WTC11 (cell line): ENCODE measurements at regions not wholly inside any gene's neighbourhood (a gene's known extent, or its start where the extent isn't known, plus 50 kb on each side); places are given as distances from the start of the nearest gene placed in this dataset.

Experiments used
- ATAC-seq: fragments of 200-7000 bp; cut with Tn5 transposase; 2 replicates; pipeline ENCODE4 v1.10.0; 2021; ENCODE audit warnings: mild to moderate bottlenecking, moderate library complexity
- CTCF ChIA-PET: fragments of 300-600 bp; sonication (Branson Sonifier 250); formaldehyde crosslinking; loops from one replicate; lab custom pipeline; 2021; ENCODE audit warnings: antibody characterized with exemption; lab: Charles Lee
- POLR2A ChIA-PET: fragments of 350-600 bp; sonication (Branson Sonifier 250); formaldehyde crosslinking; loops from one replicate; lab custom pipeline; 2021; ENCODE audit warnings: antibody characterized with exemption; lab: Charles Lee
- DNase-seq: peaks from one replicate; pipeline ENCODE4 v3.0.0; 2021; ENCODE audit warnings: low spot score
- H3K27ac Mint-ChIP-seq: 2 replicates; pipeline ENCODE4 v1.8.0; 2021; ENCODE audit warnings: mixed read lengths
- H3K27me3 Mint-ChIP-seq: 2 replicates; pipeline ENCODE4 v1.8.0; 2021; ENCODE audit warnings: low read depth, mild to moderate bottlenecking, moderate library complexity, mixed read lengths
- H3K36me3 Mint-ChIP-seq: 2 replicates; pipeline ENCODE4 v1.8.0; 2021; ENCODE audit warnings: mixed read lengths
- H3K4me1 Mint-ChIP-seq: 2 replicates; pipeline ENCODE4 v1.8.0; 2022; ENCODE audit warnings: mixed read lengths
- H3K4me3 Mint-ChIP-seq: 2 replicates; pipeline ENCODE4 v1.8.0; 2021; ENCODE audit warnings: mild to moderate bottlenecking, moderate library complexity, mixed read lengths
- H3K9me3 Mint-ChIP-seq: 2 replicates; pipeline ENCODE4 v1.8.0; 2021; ENCODE audit warnings: mixed read lengths
- ATF2 ChIP-seq: sonication (generic); formaldehyde crosslinking; IDR thresholded peaks from 2 replicates; pipeline ENCODE4 v1.8.1; 2022; ENCODE audit warnings: low read depth, missing genetic modification reagents, borderline replicate concordance
- ATF3 ChIP-seq: sonication (generic); formaldehyde crosslinking; conservative IDR thresholded peaks from 2 replicates; pipeline ENCODE4 v1.8.1; 2022; ENCODE audit warnings: mild to moderate bottlenecking, missing genetic modification reagents
- CREM ChIP-seq: sonication (generic); formaldehyde crosslinking; IDR thresholded peaks from 2 replicates; pipeline ENCODE4 v1.8.1; 2022; ENCODE audit warnings: mild to moderate bottlenecking, missing genetic modification reagents, moderate library complexity
- ESRRA ChIP-seq: sonication (generic); formaldehyde crosslinking; IDR thresholded peaks from 2 replicates; pipeline ENCODE4 v1.8.1; 2022; ENCODE audit warnings: mild to moderate bottlenecking, missing genetic modification reagents, borderline replicate concordance
- FOXP1 ChIP-seq: sonication (generic); formaldehyde crosslinking; IDR thresholded peaks from 2 replicates; pipeline ENCODE4 v1.8.0; 2022; ENCODE audit warnings: missing genetic modification reagents, mild to moderate bottlenecking, moderate library complexity, borderline replicate concordance
- GABPB1 ChIP-seq: sonication (generic); formaldehyde crosslinking; IDR thresholded peaks from 2 replicates; pipeline ENCODE4 v1.8.1; 2023; ENCODE audit warnings: mild to moderate bottlenecking, missing genetic modification reagents
- GTF2I ChIP-seq: fragments of 250-450 bp; sonication (Bioruptor Pico); conservative IDR thresholded peaks from 2 replicates; pipeline ENCODE4 v1.4.0; 2021; ENCODE audit warnings: mild to moderate bottlenecking
- IRF2 ChIP-seq: sonication (generic); formaldehyde crosslinking; IDR thresholded peaks from 2 replicates; pipeline ENCODE4 v1.8.0; 2022; ENCODE audit warnings: low read depth, missing genetic modification reagents, borderline replicate concordance
- KAT7 ChIP-seq: sonication (generic); formaldehyde crosslinking; IDR thresholded peaks from 2 replicates; pipeline ENCODE4 v1.8.1; 2023; ENCODE audit warnings: missing genetic modification reagents, mild to moderate bottlenecking, borderline replicate concordance
- NFATC4 ChIP-seq: fragments of 250-450 bp; sonication (Bioruptor Pico); IDR thresholded peaks from 2 replicates; pipeline ENCODE4 v1.9.0; 2021; ENCODE audit warnings: mild to moderate bottlenecking
- OVOL2 ChIP-seq: fragments of 250-450 bp; sonication (Bioruptor Pico); IDR thresholded peaks from 2 replicates; pipeline ENCODE4 v1.9.0; 2021; ENCODE audit warnings: mild to moderate bottlenecking, borderline replicate concordance
- PRDM15 ChIP-seq: sonication (generic); formaldehyde crosslinking; IDR thresholded peaks from 2 replicates; pipeline ENCODE4 v1.8.0; 2022; ENCODE audit warnings: missing genetic modification reagents
- RELA ChIP-seq: sonication (generic); formaldehyde crosslinking; IDR thresholded peaks from 2 replicates; pipeline ENCODE4 v1.8.1; 2022; ENCODE audit warnings: missing genetic modification reagents, mild to moderate bottlenecking, borderline replicate concordance
- SMAD4 ChIP-seq: sonication (generic); formaldehyde crosslinking; IDR thresholded peaks from 2 replicates; pipeline ENCODE4 v1.8.0; 2022; ENCODE audit warnings: mild to moderate bottlenecking, missing genetic modification reagents
- TCF7 ChIP-seq: sonication (generic); formaldehyde crosslinking; IDR thresholded peaks from 2 replicates; pipeline ENCODE4 v1.8.0; 2022; ENCODE audit warnings: mild to moderate bottlenecking, low read depth, missing genetic modification reagents, moderate library complexity
- TEAD1 ChIP-seq: sonication (generic); formaldehyde crosslinking; IDR thresholded peaks from 2 replicates; pipeline ENCODE4 v1.8.0; 2022; ENCODE audit warnings: mild to moderate bottlenecking, missing genetic modification reagents
- TEAD4 ChIP-seq: sonication (generic); formaldehyde crosslinking; IDR thresholded peaks from 2 replicates; pipeline ENCODE4 v1.8.0; 2022; ENCODE audit warnings: mild to moderate bottlenecking, missing genetic modification reagents
- USF1 ChIP-seq: sonication (generic); formaldehyde crosslinking; IDR thresholded peaks from 2 replicates; pipeline ENCODE4 v1.8.0; 2022; ENCODE audit warnings: mild to moderate bottlenecking, missing genetic modification reagents
- ZBTB21 ChIP-seq: sonication (generic); formaldehyde crosslinking; IDR thresholded peaks from 2 replicates; pipeline ENCODE4 v1.8.1; 2023; ENCODE audit warnings: mild to moderate bottlenecking, missing genetic modification reagents, borderline replicate concordance
- ZNF219 ChIP-seq: sonication (generic); formaldehyde crosslinking; IDR thresholded peaks from 2 replicates; pipeline ENCODE4 v1.8.0; 2023; ENCODE audit warnings: missing genetic modification reagents, mild to moderate bottlenecking, borderline replicate concordance
- ZNF416 ChIP-seq: fragments of 250-450 bp; sonication (Bioruptor Pico); IDR thresholded peaks from 2 replicates; pipeline ENCODE4 v1.9.0; 2021; ENCODE audit warnings: mild to moderate bottlenecking, inconsistent platforms
- ZNF671 ChIP-seq: fragments of 250-450 bp; sonication (Bioruptor Pico); IDR thresholded peaks from 2 replicates; pipeline ENCODE4 v1.8.0; 2021; ENCODE audit warnings: mild to moderate bottlenecking
- TF ChIP-seq, protein P1 (sequence below): sonication (generic); formaldehyde crosslinking; IDR thresholded peaks from 2 replicates; pipeline ENCODE4 v1.8.1; 2023; ENCODE audit warnings: mild to moderate bottlenecking, missing genetic modification reagents, moderate library complexity
- TF ChIP-seq, protein P2 (sequence below): fragments of 250-450 bp; sonication (Bioruptor Pico); IDR thresholded peaks from 2 replicates; pipeline ENCODE4 v1.9.0; 2021; ENCODE audit warnings: mild to moderate bottlenecking
- TF ChIP-seq, protein P3 (sequence below): sonication (generic); formaldehyde crosslinking; IDR thresholded peaks from 2 replicates; pipeline ENCODE4 v1.8.0; 2022; ENCODE audit warnings: mild to moderate bottlenecking, missing genetic modification reagents

DNA sequence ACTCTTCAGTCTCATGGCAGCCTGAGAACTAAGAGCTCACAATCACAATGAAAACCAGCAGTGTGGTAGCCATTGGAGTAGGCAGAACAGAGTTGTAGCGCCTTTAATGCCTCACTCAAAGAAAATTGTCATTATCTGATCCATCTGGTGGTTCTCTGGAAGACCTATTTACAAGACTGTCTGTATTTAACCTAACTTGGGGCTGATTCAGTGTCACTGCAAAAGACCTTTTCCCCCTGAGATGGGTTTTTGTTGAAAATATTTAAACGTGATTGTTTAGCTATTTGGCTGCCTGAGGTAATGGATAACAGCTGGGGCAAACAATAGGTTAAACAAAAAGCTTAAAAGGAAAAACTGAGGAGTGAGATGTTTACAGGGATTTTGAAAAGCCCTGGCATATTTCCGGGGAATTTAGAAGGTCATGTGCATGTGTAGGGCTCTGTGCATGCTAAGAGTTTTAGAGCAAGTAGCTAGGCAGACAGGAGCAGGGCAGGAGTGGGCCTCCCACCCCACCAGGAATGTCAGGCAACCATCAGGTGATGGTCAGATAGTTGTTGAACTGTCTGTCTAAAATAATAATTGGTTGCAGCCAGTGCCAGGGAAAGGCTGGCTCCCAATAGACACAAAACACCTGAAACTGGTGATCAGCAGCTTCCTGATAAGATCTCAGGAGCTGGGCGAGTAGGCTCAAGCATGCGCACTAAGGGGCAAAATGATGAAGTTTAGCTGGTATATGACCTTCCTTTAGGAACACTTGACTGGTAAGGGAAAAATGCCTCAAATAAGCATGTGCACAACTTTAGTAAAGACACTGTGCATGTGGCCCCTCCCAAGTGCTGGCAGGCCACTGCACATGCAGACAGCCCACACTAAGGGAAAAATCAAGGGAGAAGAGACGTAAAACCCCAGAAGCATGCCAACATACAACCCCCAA, 70.8 kb upstream of the AKIRIN2 start:
- no peak for DNase-seq
- Mint-ChIP-seq H3K4me1 (peaks cover 10% of the 10 kb centered on the region), H3K27ac (no peak overlapping the region; the same call in 1 of the 2 replicates), H3K4me3 (no peak overlapping the region), H3K36me3 (no peaks in the 10 kb centered on the region), H3K27me3 (no peaks in the 10 kb centered on the region), H3K9me3 (no peaks in the 10 kb centered on the region; the same call in 1 of the 2 replicates)
- ATAC-seq: no peak; the same call in 1 of the 2 replicates
- no peak for TF ChIP-seq ZNF219 (CRISPR knock-in tag)
- TF ChIP-seq CREM (CRISPR knock-in tag): no peak
- TF ChIP-seq USF1: no peak
- no peak for TF ChIP-seq ATF3 (CRISPR knock-in tag)
- TF ChIP-seq IRF2: no peak
- TF ChIP-seq ZBTB21: no peak
- no peak for TF ChIP-seq FOXP1
- no peak for TF ChIP-seq TCF7 (CRISPR knock-in tag)
- TF ChIP-seq, protein P1, sequence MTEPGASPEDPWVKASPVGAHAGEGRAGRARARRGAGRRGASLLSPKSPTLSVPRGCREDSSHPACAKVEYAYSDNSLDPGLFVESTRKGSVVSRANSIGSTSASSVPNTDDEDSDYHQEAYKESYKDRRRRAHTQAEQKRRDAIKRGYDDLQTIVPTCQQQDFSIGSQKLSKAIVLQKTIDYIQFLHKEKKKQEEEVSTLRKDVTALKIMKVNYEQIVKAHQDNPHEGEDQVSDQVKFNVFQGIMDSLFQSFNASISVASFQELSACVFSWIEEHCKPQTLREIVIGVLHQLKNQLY (CRISPR knock-in tag): no peak
- TF ChIP-seq RELA (CRISPR knock-in tag): no peak
- TF ChIP-seq TEAD1 (CRISPR knock-in tag): no peak
- TF ChIP-seq GTF2I (CRISPR knock-in tag): no peak
- no peak for TF ChIP-seq ESRRA
- TF ChIP-seq SMAD4 (CRISPR knock-in tag): no peak
- TF ChIP-seq NFATC4: no peak
- TF ChIP-seq, protein P2, sequence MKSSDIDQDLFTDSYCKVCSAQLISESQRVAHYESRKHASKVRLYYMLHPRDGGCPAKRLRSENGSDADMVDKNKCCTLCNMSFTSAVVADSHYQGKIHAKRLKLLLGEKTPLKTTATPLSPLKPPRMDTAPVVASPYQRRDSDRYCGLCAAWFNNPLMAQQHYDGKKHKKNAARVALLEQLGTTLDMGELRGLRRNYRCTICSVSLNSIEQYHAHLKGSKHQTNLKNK (CRISPR knock-in tag): no peak
- POLR2A ChIA-PET: interaction anchor here (0.6 to 0.8 kb wide), 2 partner anchors 75 to 619 kb away, joined by 3 to 6 read pairs; no protein-coding TSS in a partner anchor
- CTCF ChIA-PET: interaction anchor here (0.5 to 1.7 kb wide), 2 partner anchors 157 to 237 kb away, joined by 3 to 4 read pairs; no protein-coding TSS in a partner anchor

- H3K4me1 Mint-ChIP-seq: peaks cover 2% of the 10 kb centered on the region
- no peak for TF ChIP-seq ESRRA
- no peak for TF ChIP-seq ATF2 (CRISPR knock-in tag)
- no peak for TF ChIP-seq OVOL2 (CRISPR knock-in tag)
- TF ChIP-seq GTF2I (CRISPR knock-in tag): no peak
- TF ChIP-seq PRDM15 (CRISPR knock-in tag): no peak
- no peak for TF ChIP-seq ZNF671 (CRISPR knock-in tag)
- TF ChIP-seq, protein P3, sequence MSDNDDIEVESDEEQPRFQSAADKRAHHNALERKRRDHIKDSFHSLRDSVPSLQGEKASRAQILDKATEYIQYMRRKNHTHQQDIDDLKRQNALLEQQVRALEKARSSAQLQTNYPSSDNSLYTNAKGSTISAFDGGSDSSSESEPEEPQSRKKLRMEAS (CRISPR knock-in tag): no peak
- no peak for TF ChIP-seq GABPB1 (CRISPR knock-in tag)
- TF ChIP-seq TEAD4: no peak
- TF ChIP-seq ZNF416 (CRISPR knock-in tag): no peak
- TF ChIP-seq FOXP1: no peak
- no peak for TF ChIP-seq KAT7 (CRISPR knock-in tag)
- ATAC-seq (no peak), DNase-seq (no peak)
- H3K9me3 Mint-ChIP-seq: no peaks in the 10 kb centered on the region
- ChIA-PET CTCF (no interaction called here), POLR2A (no interaction called here)
- no peaks in the 10 kb centered on the region for H3K27me3 Mint-ChIP-seq
- H3K27ac Mint-ChIP-seq: no peak overlapping the region
- no peak overlapping the region for H3K4me3 Mint-ChIP-seq
- H3K36me3 Mint-ChIP-seq: no peaks in the 10 kb centered on the region
Measured at GRCh38 chr6:87767478-87767877, 65.4 kb upstream of the AKIRIN2 start.
